HCT116 (cell line): ENCODE measurements at regions not wholly inside any gene's neighbourhood (a gene's known extent, or its start where the extent isn't known, plus 50 kb on each side); places are given as distances from the start of the nearest gene placed in this dataset.

Source experiments
- ATAC-seq: fragments of 200-7000 bp; cut with Tn5 transposase; 2 replicates; pipeline ENCODE4 v1.9.1; 2020; ENCODE audit warnings: mild to moderate bottlenecking, moderate library complexity
- BruUV-seq: library from RNA; stranded (reverse); fragments of 400-500 nt; replicated peaks from 2 replicates; lab custom pipeline; 2021; lab: Mats Ljungman, UMichigan
- CTCF ChIA-PET: fragments of 300-600 bp; sonication (Branson Sonifier 250); formaldehyde crosslinking; loops from one replicate; lab custom pipeline; 2021; ENCODE audit warnings: antibody characterized with exemption; lab: Charles Lee
- POLR2A ChIA-PET: fragments of 300-600, 350-600 bp; sonication (Branson Sonifier 250); formaldehyde crosslinking; loops from one replicate; lab custom pipeline; 2021; ENCODE audit warnings: antibody characterized with exemption; lab: Charles Lee
- RAD21 ChIA-PET, 2 experiments: fragments of 300-600 bp; sonication (Branson Sonifier 250); formaldehyde crosslinking; loops; one replicate each; lab custom pipeline; 2023; ENCODE audit warnings: low total read pairs in 2 of 2; ENCODE audit not compliant: uncharacterized antibody in 2 of 2, unreplicated experiment in 2 of 2, low non-redundant PET in 1 of 2; lab: Charles Lee
- DNase-seq: peaks from one replicate; pipeline ENCODE4 v3.0.0-alpha.2; 2010; ENCODE audit warnings: low read depth, low spot score
- H2AFZ ChIP-seq: fragments of 200-600 bp; shearing (Covaris generic), sonication (generic); 2 replicates; pipeline ENCODE4 v1.6.1; 2017; ENCODE audit warnings: low read depth, mixed run types, mixed read lengths, antibody characterized with exemption, low read length; ENCODE audit not compliant: poor library complexity, severe bottlenecking
- H3K27ac ChIP-seq: 2 replicates; pipeline ENCODE4 v1.5.1; 2012; ENCODE audit warnings: low read depth, low read length
- H3K27me3 ChIP-seq: fragments of 200-600 bp; sonication (generic); 2 replicates; pipeline ENCODE4 v1.6.1; 2016; ENCODE audit warnings: mixed run types, low read length, mixed read lengths; ENCODE audit not compliant: insufficient read depth
- H3K36me3 ChIP-seq, 2 experiments: fragments of 200-500 bp in 1 of 2; fragments of 200-600 bp in 1 of 2; sonication (Bioruptor generic) in 1 of 2; sonication (generic) in 1 of 2; 2 replicates each; pipeline versions ENCODE4 v1.5.1 to v1.6.1; 2014 to 2016; ENCODE audit warnings: low read length in 2 of 2, inconsistent platforms in 1 of 2, mixed read lengths in 1 of 2, mixed run types in 1 of 2; ENCODE audit not compliant: insufficient read depth in 2 of 2, control insufficient read depth in 1 of 2
- H3K4me1 ChIP-seq, 2 experiments: fragments of 200-600 bp in 1 of 2; sonication (generic) in 1 of 2; 2 replicates each; pipeline versions ENCODE4 v1.5.1 to v1.6.1; 2012 to 2017; ENCODE audit warnings: low read length in 2 of 2, inconsistent platforms in 1 of 2, mild to moderate bottlenecking in 1 of 2, mixed read lengths in 1 of 2, mixed run types in 1 of 2, moderate library complexity in 1 of 2; ENCODE audit not compliant: insufficient read depth in 2 of 2, control insufficient read depth in 1 of 2
- H3K4me2 ChIP-seq: fragments of 200-600 bp; sonication (generic); 2 replicates; pipeline ENCODE4 v1.6.1; 2017; ENCODE audit warnings: mixed run types, low read length, mixed read lengths
- H3K4me3 ChIP-seq, 2 experiments: fragments of 200-600 bp in 1 of 2; sonication (generic) in 1 of 2; replicated peaks in 1 of 2; 2 replicates each; pipeline ENCODE4 v1.5.1; 2011 to 2016; ENCODE audit warnings: low read length in 2 of 2, control low read depth in 1 of 2, low read depth in 1 of 2, mild to moderate bottlenecking in 1 of 2, mixed read lengths in 1 of 2, mixed run types in 1 of 2
- H3K79me2 ChIP-seq: fragments of 200-600 bp; sonication (generic); 2 replicates; pipeline ENCODE4 v1.6.1; 2017; ENCODE audit warnings: mild to moderate bottlenecking, mixed run types, low read length, moderate library complexity, mixed read lengths; ENCODE audit not compliant: insufficient read depth
- H3K9ac ChIP-seq: fragments of 200-600 bp; sonication (generic); 2 replicates; pipeline ENCODE4 v1.6.1; 2016; ENCODE audit warnings: low read length, mixed read lengths
- H3K9me2 ChIP-seq: fragments of 200-600 bp; sonication (generic), shearing (Covaris generic); 2 replicates; pipeline ENCODE4 v1.6.1; 2017; ENCODE audit warnings: mixed run types, mild to moderate bottlenecking, moderate library complexity; ENCODE audit not compliant: insufficient read depth
- H3K9me3 ChIP-seq, 2 experiments: fragments of 200-500 bp in 1 of 2; fragments of 200-600 bp in 1 of 2; sonication (Bioruptor generic) in 1 of 2; sonication (generic) in 1 of 2; 2 replicates each; pipeline ENCODE4 v1.6.1; 2014 to 2017; ENCODE audit warnings: low read length in 2 of 2, mixed read lengths in 2 of 2, inconsistent platforms in 1 of 2, low read depth in 1 of 2, mild to moderate bottlenecking in 1 of 2, mixed run types in 1 of 2, moderate library complexity in 1 of 2; ENCODE audit not compliant: control insufficient read depth in 1 of 2, insufficient read depth in 1 of 2
- H4K20me1 ChIP-seq: fragments of 200-600 bp; sonication (generic), shearing (Covaris generic); 2 replicates; pipeline ENCODE4 v1.6.1; 2017; ENCODE audit warnings: mixed run types, mild to moderate bottlenecking, moderate library complexity; ENCODE audit not compliant: insufficient read depth
- ELF1 ChIP-seq: IDR thresholded peaks from 2 replicates; pipeline ENCODE4 v1.6.1; 2012; ENCODE audit warnings: low read depth, borderline replicate concordance
- JUND ChIP-seq: IDR thresholded peaks from 2 replicates; pipeline ENCODE4 v1.6.1; 2012
- POLR2AphosphoS5 ChIP-seq: IDR thresholded peaks from 2 replicates; pipeline ENCODE4 v1.6.1; 2011; ENCODE audit warnings: mild to moderate bottlenecking, low read depth, low read length, moderate library complexity
- SIN3A ChIP-seq: IDR thresholded peaks from 2 replicates; pipeline ENCODE4 v1.6.1; 2012; ENCODE audit warnings: low read depth
- SRF ChIP-seq: IDR thresholded peaks from 2 replicates; pipeline ENCODE4 v1.6.1; 2012; ENCODE audit warnings: low read depth
- intact Hi-C: fragments of 100-400 bp; cut with micrococcal nuclease; formaldehyde crosslinking; loops from 2 replicates; pipeline ENCODE4 v1.10.0; 2022
- TF ChIP-seq, protein P1 (sequence below): IDR thresholded peaks from 2 replicates; pipeline ENCODE4 v1.6.1; 2012; ENCODE audit warnings: low read depth
- TF ChIP-seq, protein P2 (sequence below): IDR thresholded peaks from 2 replicates; pipeline ENCODE4 v1.6.1; 2012

DNA sequence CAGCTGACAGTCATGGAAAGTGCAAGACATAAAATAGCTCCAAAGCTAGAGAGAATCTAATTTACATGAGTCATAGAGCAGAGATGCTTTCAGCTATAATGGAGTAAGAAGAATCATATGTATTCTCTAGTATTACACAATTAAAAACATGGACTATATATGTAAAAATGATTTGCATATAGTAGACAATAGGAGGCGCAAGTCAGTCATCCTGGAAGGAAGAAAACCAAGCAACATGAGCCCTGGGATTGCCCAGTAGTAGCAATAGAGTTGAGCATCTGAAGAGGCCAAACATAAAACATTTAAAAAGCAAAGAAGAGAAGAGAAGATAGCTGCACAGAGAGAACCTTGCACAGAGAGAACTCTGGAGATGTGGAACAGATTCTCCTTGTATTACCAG is 455.0 kb downstream of the EPHA3 start:
- ChIA-PET POLR2A (no interaction called here), RAD21 (no interaction called here), CTCF (no interaction called here)
- DNase-seq (no peak), ATAC-seq (no peak)
- Histone ChIP-seq H3K4me2 (no peak overlapping the region), H3K9ac (no peak overlapping the region), H3K27me3 (no peaks in the 10 kb centered on the region), H3K4me1 (no peaks in the 10 kb centered on the region), H3K36me3 (no peaks in the 10 kb centered on the region), H3K27ac (no peak overlapping the region), H4K20me1 (no peaks in the 10 kb centered on the region), H3K79me2 (no peaks in the 10 kb centered on the region), H3K9me2 (no peaks in the 10 kb centered on the region), H2AFZ (no peak overlapping the region), H3K4me3 (no peak overlapping the region), H3K9me3 (peaks cover 17 to 34% of the 10 kb centered on the region in 2 experiments; a peak in 2 of 4 replicates)
- intact Hi-C loops = no loop called here
- no TSS peak for BruUV-seq
- no peak for TF ChIP-seq ELF1

DNA sequence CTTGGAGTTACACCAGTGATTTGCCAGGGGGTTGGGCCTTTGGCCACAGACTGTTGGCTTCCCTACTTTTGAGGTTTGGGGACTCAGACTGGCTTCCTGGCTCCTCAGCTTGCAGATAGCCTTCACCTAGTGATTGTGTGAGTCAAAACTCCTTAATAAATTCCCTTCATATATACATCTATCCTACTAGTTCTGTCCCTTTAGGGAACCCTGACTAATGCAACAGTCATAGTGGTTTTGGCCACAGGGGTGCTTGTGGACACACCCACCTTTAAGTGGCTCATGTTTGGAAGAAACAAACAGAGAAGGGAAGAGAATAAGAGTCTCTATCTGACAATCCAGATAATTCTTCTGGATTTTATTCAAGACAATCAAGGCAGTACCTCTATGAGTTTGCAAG is 457.7 kb downstream of the EPHA3 start:
- Histone ChIP-seq H4K20me1 (no peaks in the 10 kb centered on the region), H3K27me3 (no peaks in the 10 kb centered on the region), H3K27ac (no peak overlapping the region), H3K79me2 (no peaks in the 10 kb centered on the region), H3K4me1 (no peaks in the 10 kb centered on the region), H3K36me3 (no peaks in the 10 kb centered on the region), H3K4me2 (no peak overlapping the region), H3K9me3 (peaks cover 19 to 30% of the 10 kb centered on the region in 2 experiments; a peak in 2 of 4 replicates), H3K4me3 (no peak overlapping the region), H3K9ac (no peak overlapping the region), H2AFZ (no peak overlapping the region), H3K9me2 (no peaks in the 10 kb centered on the region)
- intact Hi-C loops = no loop called here
- BruUV-seq = no TSS peak
- POLR2A ChIA-PET = no interaction called here
- RAD21 ChIA-PET = no interaction called here
- TF ChIP-seq SRF (no peak), JUND (no peak), SIN3A (no peak), POLR2AphosphoS5 (no peak)
- TF ChIP-seq, protein P1, sequence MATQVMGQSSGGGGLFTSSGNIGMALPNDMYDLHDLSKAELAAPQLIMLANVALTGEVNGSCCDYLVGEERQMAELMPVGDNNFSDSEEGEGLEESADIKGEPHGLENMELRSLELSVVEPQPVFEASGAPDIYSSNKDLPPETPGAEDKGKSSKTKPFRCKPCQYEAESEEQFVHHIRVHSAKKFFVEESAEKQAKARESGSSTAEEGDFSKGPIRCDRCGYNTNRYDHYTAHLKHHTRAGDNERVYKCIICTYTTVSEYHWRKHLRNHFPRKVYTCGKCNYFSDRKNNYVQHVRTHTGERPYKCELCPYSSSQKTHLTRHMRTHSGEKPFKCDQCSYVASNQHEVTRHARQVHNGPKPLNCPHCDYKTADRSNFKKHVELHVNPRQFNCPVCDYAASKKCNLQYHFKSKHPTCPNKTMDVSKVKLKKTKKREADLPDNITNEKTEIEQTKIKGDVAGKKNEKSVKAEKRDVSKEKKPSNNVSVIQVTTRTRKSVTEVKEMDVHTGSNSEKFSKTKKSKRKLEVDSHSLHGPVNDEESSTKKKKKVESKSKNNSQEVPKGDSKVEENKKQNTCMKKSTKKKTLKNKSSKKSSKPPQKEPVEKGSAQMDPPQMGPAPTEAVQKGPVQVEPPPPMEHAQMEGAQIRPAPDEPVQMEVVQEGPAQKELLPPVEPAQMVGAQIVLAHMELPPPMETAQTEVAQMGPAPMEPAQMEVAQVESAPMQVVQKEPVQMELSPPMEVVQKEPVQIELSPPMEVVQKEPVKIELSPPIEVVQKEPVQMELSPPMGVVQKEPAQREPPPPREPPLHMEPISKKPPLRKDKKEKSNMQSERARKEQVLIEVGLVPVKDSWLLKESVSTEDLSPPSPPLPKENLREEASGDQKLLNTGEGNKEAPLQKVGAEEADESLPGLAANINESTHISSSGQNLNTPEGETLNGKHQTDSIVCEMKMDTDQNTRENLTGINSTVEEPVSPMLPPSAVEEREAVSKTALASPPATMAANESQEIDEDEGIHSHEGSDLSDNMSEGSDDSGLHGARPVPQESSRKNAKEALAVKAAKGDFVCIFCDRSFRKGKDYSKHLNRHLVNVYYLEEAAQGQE = no peak
- TF ChIP-seq, protein P2, sequence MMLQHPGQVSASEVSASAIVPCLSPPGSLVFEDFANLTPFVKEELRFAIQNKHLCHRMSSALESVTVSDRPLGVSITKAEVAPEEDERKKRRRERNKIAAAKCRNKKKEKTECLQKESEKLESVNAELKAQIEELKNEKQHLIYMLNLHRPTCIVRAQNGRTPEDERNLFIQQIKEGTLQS = no peak
- ATAC-seq (no peak), DNase-seq (no peak)
- CTCF ChIA-PET = no interaction called here
